ENCODE measurements at regions not wholly inside any gene's neighbourhood (a gene's known extent, or its start where the extent isn't known, plus 50 kb on each side); places are given as distances from the start of the nearest gene placed in this dataset.

GRCh38 chr2:16000642-16001041 lies 60.3 kb downstream of the MYCN start:
- TF ChIP-seq MXI1 (conservative IDR thresholded peaks at IDR 0.05; ENCODE audit: poor library complexity, severe bottlenecking) (no peak), SMC3 (conservative IDR thresholded peaks at IDR 0.05; ENCODE audit: poor library complexity) (no peak), EZH2 (IDR thresholded peaks at IDR 0.05; ENCODE audit: borderline replicate concordance, insufficient read depth, low read length, poor library complexity, severe bottlenecking) (no peak), EP300 (conservative IDR thresholded peaks at IDR 0.05; ENCODE audit: poor library complexity, severe bottlenecking) (no peak), POLR2AphosphoS5 (IDR thresholded peaks at IDR 0.05) (no peak), TAF1 (IDR thresholded peaks at IDR 0.05; ENCODE audit: low read depth) (no peak)
- TF ChIP-seq, protein P1, sequence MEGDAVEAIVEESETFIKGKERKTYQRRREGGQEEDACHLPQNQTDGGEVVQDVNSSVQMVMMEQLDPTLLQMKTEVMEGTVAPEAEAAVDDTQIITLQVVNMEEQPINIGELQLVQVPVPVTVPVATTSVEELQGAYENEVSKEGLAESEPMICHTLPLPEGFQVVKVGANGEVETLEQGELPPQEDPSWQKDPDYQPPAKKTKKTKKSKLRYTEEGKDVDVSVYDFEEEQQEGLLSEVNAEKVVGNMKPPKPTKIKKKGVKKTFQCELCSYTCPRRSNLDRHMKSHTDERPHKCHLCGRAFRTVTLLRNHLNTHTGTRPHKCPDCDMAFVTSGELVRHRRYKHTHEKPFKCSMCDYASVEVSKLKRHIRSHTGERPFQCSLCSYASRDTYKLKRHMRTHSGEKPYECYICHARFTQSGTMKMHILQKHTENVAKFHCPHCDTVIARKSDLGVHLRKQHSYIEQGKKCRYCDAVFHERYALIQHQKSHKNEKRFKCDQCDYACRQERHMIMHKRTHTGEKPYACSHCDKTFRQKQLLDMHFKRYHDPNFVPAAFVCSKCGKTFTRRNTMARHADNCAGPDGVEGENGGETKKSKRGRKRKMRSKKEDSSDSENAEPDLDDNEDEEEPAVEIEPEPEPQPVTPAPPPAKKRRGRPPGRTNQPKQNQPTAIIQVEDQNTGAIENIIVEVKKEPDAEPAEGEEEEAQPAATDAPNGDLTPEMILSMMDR (IDR thresholded peaks at IDR 0.05; ENCODE audit: poor library complexity, severe bottlenecking): no peak
- TF ChIP-seq, protein P2, sequence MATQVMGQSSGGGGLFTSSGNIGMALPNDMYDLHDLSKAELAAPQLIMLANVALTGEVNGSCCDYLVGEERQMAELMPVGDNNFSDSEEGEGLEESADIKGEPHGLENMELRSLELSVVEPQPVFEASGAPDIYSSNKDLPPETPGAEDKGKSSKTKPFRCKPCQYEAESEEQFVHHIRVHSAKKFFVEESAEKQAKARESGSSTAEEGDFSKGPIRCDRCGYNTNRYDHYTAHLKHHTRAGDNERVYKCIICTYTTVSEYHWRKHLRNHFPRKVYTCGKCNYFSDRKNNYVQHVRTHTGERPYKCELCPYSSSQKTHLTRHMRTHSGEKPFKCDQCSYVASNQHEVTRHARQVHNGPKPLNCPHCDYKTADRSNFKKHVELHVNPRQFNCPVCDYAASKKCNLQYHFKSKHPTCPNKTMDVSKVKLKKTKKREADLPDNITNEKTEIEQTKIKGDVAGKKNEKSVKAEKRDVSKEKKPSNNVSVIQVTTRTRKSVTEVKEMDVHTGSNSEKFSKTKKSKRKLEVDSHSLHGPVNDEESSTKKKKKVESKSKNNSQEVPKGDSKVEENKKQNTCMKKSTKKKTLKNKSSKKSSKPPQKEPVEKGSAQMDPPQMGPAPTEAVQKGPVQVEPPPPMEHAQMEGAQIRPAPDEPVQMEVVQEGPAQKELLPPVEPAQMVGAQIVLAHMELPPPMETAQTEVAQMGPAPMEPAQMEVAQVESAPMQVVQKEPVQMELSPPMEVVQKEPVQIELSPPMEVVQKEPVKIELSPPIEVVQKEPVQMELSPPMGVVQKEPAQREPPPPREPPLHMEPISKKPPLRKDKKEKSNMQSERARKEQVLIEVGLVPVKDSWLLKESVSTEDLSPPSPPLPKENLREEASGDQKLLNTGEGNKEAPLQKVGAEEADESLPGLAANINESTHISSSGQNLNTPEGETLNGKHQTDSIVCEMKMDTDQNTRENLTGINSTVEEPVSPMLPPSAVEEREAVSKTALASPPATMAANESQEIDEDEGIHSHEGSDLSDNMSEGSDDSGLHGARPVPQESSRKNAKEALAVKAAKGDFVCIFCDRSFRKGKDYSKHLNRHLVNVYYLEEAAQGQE (IDR thresholded peaks at IDR 0.05; ENCODE audit: borderline replicate concordance): no peak
